Middle frontal gyrus (tissue), 1 donor: ENCODE measurements at regions not wholly inside any gene's neighbourhood (a gene's known extent, or its start where the extent isn't known, plus 50 kb on each side); places are given as distances from the start of the nearest gene placed in this dataset.
"Not testable (repeated sequence)": the region's sequence is repeated elsewhere in the genome, so short reads cannot be mapped to it uniquely, and the experiment has no call there.

Experiments used
- DNase-seq: peaks from one replicate; pipeline ENCODE4 v3.0.0-alpha.2; 2015; ENCODE audit warnings: low spot score; ENCODE audit errors: extremely low spot score

GRCh38 chr4:103499094-103499493, 220.7 kb downstream of the TACR3 start:
- DNase-seq: no peak

- no peak for DNase-seq
Observed at GRCh38 chr4:103498161-103499070, 221.4 kb downstream of the TACR3 start.

- no peak for DNase-seq
Observed at GRCh38 chr4:103497692-103498091, 222.1 kb downstream of the TACR3 start.

GRCh38 chr4:103496800-103497199, 223.0 kb downstream of the TACR3 start:
- no peak for DNase-seq

- no peak for DNase-seq
Observed at GRCh38 chr4:103493450-103494159, 226.2 kb downstream of the TACR3 start.

GRCh38 chr4:103485296-103485695, 234.5 kb downstream of the TACR3 start:
- DNase-seq: not testable (repeated sequence)

GRCh38 chr4:103484521-103484920, 235.3 kb downstream of the TACR3 start:
- DNase-seq: no peak

- no peak for DNase-seq
Observed at GRCh38 chr4:103482893-103483292, 236.9 kb downstream of the TACR3 start.

GRCh38 chr4:103482471-103482870, 237.3 kb downstream of the TACR3 start:
- DNase-seq: no peak

- DNase-seq: no peak
Observed at GRCh38 chr4:103478734-103479133, 241.1 kb downstream of the TACR3 start.

GRCh38 chr4:103478210-103478609, 241.6 kb downstream of the TACR3 start:
- no peak for DNase-seq

- no peak for DNase-seq
Observed at GRCh38 chr4:103457566-103457965, 259.4 kb upstream of the CENPE start.

- DNase-seq: no peak
Observed at GRCh38 chr4:103451341-103451740, 253.2 kb upstream of the CENPE start.

- no peak for DNase-seq
Observed at GRCh38 chr4:103450693-103451092, 252.6 kb upstream of the CENPE start.

GRCh38 chr4:103449296-103450023, 251.3 kb upstream of the CENPE start:
- no peak for DNase-seq

- no peak for DNase-seq
Observed at GRCh38 chr4:103445377-103445776, 247.2 kb upstream of the CENPE start.

GRCh38 chr4:103443324-103443723, 245.2 kb upstream of the CENPE start:
- no peak for DNase-seq

- no peak for DNase-seq
Observed at GRCh38 chr4:103429283-103429682, 231.1 kb upstream of the CENPE start.

GRCh38 chr4:103425406-103425805, 227.3 kb upstream of the CENPE start:
- no peak for DNase-seq

- no peak for DNase-seq
Observed at GRCh38 chr4:103424853-103425252, 226.7 kb upstream of the CENPE start.

GRCh38 chr4:103423261-103423660, 225.1 kb upstream of the CENPE start:
- DNase-seq: no peak
